PFSK-1 (cell line): ENCODE measurements at regions not wholly inside any gene's neighbourhood (a gene's known extent, or its start where the extent isn't known, plus 50 kb on each side); places are given as distances from the start of the nearest gene placed in this dataset.

Experiments
- FOXP2 ChIP-seq: optimal IDR thresholded peaks from 2 replicates; pipeline ENCODE3; 2011; ENCODE audit warnings: borderline replicate concordance, control low read depth, inconsistent platforms; ENCODE audit not compliant: insufficient read depth; ENCODE audit errors: extremely low read length, extremely low read depth
- POLR2AphosphoS5 ChIP-seq: IDR thresholded peaks from 2 replicates; pipeline ENCODE4 v1.6.1; 2012; ENCODE audit warnings: low read depth, mild to moderate bottlenecking, control low read depth, low read length, moderate library complexity
- SIN3A ChIP-seq: IDR thresholded peaks from 2 replicates; pipeline ENCODE4 v1.6.1; 2012; ENCODE audit warnings: mild to moderate bottlenecking, low read length, moderate library complexity, borderline replicate concordance; ENCODE audit not compliant: insufficient read depth
- TAF1 ChIP-seq: IDR thresholded peaks from 2 replicates; pipeline ENCODE4 v1.6.1; 2012; ENCODE audit warnings: low read length, control low read depth, borderline replicate concordance; ENCODE audit not compliant: insufficient read depth
- TF ChIP-seq, protein P1 (sequence below), 2 experiments: IDR thresholded peaks; 2 replicates each; pipeline versions ENCODE4 v1.6.1 to v1.8.0; 2011 to 2012; ENCODE audit warnings: low read depth in 2 of 2, low read length in 2 of 2, control low read depth in 1 of 2, inconsistent platforms in 1 of 2, mild to moderate bottlenecking in 1 of 2, moderate library complexity in 1 of 2; ENCODE audit not compliant: insufficient read depth in 1 of 2

DNA sequence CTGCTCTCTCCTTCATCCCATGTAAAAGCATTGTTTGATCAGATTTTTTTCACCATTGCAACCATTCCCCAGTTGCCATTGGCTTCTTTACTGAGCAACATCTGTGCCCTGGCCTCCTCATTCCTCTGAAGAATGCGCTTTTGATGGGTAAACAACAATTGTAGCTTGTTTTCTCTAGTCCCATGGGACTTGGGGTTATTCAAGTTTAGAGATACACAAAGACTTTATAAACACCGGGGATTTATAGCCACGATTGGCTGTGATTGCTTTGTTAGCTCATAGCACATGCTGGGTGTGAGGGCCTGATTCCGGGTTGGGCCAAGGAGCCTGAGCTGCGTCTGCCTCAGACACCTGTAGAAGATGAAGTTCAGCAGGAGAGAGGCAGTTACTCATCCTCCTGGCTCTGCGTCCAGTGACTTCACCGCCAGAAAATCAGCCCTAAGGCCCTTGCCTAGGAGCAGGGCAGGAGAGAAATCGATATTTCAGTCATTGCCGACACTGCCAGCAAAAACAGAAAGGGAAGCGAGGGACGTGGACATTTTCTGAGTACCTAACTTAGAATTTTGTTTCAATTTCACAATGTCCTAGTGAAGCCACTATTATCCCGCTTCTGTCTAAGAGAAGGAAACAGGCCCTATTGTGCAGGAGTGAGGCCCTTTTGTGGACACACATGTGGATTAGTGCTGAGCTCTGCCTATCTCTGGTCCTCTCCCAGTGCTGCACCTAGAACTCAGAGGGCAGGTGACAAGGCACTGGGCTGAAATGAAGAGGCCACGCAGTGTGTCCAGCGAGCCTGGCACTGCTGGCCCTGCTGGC, 159.8 kb upstream of the USP24 start:
- TF ChIP-seq SIN3A (no peak), FOXP2 (no peak), POLR2AphosphoS5 (no peak), TAF1 (no peak)
- TF ChIP-seq, protein P1, sequence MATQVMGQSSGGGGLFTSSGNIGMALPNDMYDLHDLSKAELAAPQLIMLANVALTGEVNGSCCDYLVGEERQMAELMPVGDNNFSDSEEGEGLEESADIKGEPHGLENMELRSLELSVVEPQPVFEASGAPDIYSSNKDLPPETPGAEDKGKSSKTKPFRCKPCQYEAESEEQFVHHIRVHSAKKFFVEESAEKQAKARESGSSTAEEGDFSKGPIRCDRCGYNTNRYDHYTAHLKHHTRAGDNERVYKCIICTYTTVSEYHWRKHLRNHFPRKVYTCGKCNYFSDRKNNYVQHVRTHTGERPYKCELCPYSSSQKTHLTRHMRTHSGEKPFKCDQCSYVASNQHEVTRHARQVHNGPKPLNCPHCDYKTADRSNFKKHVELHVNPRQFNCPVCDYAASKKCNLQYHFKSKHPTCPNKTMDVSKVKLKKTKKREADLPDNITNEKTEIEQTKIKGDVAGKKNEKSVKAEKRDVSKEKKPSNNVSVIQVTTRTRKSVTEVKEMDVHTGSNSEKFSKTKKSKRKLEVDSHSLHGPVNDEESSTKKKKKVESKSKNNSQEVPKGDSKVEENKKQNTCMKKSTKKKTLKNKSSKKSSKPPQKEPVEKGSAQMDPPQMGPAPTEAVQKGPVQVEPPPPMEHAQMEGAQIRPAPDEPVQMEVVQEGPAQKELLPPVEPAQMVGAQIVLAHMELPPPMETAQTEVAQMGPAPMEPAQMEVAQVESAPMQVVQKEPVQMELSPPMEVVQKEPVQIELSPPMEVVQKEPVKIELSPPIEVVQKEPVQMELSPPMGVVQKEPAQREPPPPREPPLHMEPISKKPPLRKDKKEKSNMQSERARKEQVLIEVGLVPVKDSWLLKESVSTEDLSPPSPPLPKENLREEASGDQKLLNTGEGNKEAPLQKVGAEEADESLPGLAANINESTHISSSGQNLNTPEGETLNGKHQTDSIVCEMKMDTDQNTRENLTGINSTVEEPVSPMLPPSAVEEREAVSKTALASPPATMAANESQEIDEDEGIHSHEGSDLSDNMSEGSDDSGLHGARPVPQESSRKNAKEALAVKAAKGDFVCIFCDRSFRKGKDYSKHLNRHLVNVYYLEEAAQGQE (IDR thresholded peaks at IDR 0.05; ENCODE audit: insufficient read depth in 1 of 2, low read depth in 2 of 2, low read length in 2 of 2) = no peak

DNA sequence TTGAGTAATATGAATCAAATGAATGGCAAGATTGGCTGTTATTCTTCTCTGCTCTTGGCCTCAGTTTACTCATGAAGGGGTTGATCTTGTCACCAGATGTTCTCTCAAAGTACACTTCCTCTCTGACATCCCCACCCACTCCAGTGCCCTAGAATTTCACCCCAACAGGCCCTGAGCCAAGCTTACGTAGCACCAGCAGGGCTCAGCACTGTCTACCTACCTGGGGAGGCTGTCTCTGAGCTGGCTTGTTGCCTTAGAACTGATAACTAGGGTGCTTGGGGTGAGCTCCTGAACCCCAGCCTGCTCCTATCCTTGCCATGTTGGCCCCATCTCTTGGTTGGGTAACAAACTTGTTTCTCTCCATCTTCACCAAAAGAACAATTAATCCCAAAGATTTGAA, 159.1 kb upstream of the USP24 start:
- TF ChIP-seq FOXP2 = no peak

DNA sequence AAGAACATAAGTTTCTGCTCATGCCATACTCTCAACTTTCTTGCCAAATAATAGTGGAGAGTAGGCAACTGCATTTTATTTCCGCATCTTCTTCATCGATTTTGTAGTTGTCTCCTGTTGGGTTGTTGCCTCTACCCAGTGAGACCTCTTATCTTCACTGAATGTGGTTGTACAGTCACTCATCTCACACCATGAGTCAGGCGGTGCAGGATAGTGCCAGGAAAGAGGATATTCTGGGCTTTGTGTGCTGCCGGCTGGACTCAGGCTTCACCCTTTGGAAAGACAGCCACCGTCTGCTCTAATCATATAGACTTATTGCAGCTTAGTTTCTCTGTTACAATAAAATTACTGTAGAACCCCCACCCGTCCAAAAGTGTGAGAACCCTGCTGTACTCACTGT, 154.3 kb upstream of the USP24 start:
- TF ChIP-seq, protein P1 (IDR thresholded peaks at IDR 0.05; ENCODE audit: insufficient read depth in 1 of 2, low read depth in 2 of 2, low read length in 2 of 2) = no peak
- TF ChIP-seq POLR2AphosphoS5 (no peak), TAF1 (no peak), FOXP2 (no peak), SIN3A (no peak)

DNA sequence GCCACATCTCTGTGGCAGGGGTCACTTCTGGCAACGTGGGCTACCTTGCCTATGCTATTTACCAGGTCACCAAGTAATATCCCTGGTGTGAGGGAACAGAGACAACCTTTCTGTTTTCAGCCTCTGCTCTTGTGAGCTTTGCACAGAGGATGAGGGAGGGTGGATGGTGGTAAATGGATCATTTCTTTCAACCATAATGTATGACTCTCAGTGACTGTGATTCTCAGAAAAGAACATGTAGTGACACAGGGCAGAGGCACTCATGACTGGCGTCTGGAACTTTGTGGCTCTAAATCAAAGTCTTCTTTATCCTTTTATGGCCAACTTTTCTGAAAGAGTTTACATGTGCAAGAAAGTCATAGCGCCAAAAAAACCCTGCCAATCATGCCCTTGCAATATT, 153.5 kb upstream of the USP24 start:
- TF ChIP-seq, protein P1 (IDR thresholded peaks at IDR 0.05; ENCODE audit: insufficient read depth in 1 of 2, low read depth in 2 of 2, low read length in 2 of 2) = no peak
- TF ChIP-seq SIN3A (no peak), POLR2AphosphoS5 (no peak), TAF1 (no peak), FOXP2 (no peak)

DNA sequence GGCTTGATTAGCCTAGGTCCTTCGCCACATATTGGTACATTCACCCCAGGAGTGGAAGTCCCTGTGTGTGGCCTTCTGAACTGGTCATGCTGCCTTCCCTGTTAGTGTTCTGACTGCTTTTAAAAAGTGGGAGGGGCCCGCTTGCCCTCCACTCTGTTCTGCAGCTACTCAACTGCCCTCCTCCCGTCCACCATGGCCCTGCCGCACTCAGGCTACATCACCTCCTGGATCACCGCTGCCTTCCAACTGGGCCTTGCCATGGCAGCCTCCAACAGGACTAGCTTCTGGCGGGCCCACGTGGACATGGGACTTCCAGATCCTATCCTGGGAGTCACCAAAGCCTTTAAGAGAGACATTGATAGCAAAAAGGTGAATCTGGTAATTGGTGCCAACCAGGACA, 152.1 kb upstream of the USP24 start:
- TF ChIP-seq, protein P1 (IDR thresholded peaks at IDR 0.05; ENCODE audit: insufficient read depth in 1 of 2, low read depth in 2 of 2, low read length in 2 of 2) = no peak
- no peak for TF ChIP-seq POLR2AphosphoS5
- TF ChIP-seq TAF1 = no peak
- no peak for TF ChIP-seq SIN3A
- no peak for TF ChIP-seq FOXP2
